GM21529 (cell line): ENCODE measurements at regions not wholly inside any gene's neighbourhood (a gene's known extent, or its start where the extent isn't known, plus 50 kb on each side); places are given as distances from the start of the nearest gene placed in this dataset.

Experiments
- ATAC-seq: cut with Tn5 transposase; IDR thresholded peaks from one replicate; pipeline ENCODE4 v1.9.1; 2021; ENCODE audit not compliant: unreplicated experiment

- ATAC-seq, result no peak
Measured at GRCh38 chr15:39059917-39060316, 495.3 kb upstream of the RASGRP1 start.

DNA sequence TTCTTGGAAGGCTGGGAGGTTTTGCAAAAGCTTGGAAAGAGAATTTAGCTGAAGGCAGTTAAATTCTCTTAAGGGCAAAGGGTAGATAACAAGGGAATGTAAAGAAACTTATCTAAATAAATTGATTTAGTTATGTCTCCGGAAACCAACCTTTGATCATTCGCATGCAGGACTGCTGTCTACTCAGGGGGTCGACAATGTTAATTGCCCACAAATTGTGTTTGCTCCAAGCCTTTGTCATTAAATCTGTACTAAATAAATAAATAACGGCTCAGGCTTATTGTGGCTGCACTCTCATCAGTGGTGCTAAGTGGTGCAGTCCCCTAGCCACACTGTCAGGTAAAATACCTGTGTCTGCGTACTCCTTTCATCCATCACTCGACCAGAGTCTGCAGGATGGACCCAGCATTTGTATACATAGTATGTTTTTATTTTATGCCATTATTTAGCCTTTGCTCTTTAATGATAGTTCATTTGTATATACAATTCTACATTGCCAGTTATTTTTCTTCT lies 497.4 kb upstream of the RASGRP1 start:
- no peak for ATAC-seq

DNA sequence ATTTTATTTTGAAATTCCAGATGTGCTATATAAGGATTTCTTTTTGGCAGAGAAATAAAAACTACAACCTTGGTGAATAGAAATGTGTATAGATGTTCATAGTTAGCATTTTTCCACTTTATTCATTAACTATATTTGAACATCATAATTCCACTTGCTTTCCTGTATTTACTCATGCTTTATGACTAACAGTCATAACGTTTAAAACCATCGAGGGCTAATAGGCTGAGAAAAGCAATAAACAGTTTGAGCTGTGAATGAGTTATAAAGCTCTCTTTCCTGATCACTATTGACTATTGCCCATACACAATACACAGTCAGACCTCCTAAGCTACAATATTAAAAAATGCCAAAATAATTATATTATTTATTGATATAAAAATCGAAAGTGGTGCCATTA lies 502.1 kb upstream of the RASGRP1 start:
- ATAC-seq, result no peak

GRCh38 chr15:39074341-39074985 lies 506.4 kb upstream of the THBS1 start:
- ATAC-seq, result no peak

DNA sequence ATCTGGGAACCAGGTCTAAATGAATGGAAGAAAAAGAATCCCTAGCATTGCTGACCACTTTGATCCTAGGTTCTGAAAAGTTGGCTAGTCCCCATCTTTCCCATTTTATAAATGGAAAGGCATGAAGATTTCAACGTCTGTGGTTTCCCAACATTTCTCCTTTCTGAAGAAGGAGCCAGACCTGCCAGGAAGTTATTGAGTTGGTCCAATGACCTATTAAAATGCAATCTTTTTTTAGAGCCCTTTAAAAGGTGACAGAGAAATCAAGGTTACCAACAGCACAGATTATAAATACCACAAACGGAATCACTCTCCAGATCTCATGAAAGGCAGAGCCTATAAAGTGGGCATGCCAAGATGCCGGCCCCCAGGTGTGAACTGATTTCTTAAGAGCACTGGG lies 505.6 kb upstream of the THBS1 start:
- ATAC-seq, result no peak

DNA sequence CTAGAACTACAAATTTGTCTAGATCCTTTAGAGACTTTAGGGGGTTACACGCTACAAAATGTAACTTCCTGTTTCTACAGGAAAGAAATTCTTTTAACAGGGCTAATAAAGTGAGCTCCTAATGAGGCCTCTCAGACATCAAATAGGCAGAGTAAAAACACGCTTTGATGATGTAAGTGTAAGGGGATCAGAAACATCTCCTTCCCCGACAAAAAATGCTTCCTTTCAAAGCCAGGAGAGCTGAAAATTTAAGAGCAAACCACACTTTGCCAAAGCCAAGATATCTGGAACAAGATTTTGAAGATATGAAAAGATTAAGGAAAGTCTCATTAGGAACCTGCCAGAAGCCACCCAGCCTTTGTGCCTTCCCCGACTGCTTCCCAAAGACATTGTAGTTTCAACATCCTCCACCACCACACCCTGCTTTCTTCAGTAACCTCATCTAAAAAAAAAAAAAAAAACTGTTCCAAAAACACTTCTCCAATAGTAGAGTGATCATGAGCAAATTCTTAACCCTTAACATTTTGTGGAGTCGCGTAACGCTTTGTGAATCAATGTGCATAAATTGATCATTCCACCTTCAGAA lies 505.0 kb upstream of the THBS1 start:
- ATAC-seq, result no peak

DNA sequence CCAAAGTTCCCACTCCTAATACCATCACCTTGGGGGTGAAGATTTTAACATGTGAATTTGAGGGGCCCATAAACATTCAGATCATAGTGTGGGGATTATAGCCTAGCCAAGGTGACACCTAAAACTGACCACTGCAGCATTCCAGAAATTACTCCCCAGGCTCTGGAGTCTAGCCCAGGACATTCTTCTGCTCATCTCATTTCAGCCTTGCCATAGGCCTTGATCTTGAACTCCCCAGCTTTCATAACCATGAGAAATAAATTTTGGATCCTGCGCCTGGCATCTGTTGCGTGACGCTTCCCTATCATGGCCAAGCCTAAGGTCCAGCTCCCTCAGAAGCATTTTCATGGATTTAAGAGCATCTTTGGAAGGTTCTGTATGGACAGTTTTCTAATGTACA lies 502.9 kb upstream of the THBS1 start:
- ATAC-seq, result no peak

DNA sequence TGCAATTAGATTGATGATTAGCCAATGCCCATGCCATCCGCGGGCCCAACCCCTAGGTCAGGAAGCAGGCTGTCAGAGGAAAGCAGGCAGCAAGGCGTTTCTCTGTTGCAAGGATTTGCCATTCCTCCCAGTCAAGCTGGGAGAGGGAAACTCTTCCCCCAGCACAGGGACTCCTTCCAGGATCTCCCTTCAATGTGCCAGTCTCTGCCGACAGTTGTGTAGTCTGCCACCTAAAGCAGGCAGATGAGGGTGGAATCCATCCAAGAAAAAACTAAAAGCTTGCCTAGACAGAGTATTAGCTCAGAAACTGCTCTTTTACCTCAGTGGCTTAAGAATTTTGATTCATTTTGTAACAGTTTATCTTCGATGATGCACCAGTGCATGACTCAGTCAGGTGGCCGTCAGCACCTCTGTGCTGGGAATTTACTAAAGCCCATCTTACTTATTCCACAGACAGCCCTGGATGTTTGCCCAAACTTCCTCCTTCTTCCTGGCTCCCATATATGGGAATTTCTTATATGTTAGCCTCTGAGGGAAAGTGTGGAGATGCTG lies 501.5 kb upstream of the THBS1 start:
- no peak for ATAC-seq

- ATAC-seq, result no peak
Measured at GRCh38 chr15:39083213-39083612, 497.7 kb upstream of the THBS1 start.

- ATAC-seq, result no peak
Measured at GRCh38 chr15:39084674-39085530, 496.0 kb upstream of the THBS1 start.

- no peak for ATAC-seq
Measured at GRCh38 chr15:39086641-39087040, 494.2 kb upstream of the THBS1 start.

GRCh38 chr15:39088156-39088555 lies 492.7 kb upstream of the THBS1 start:
- ATAC-seq, result no peak

DNA sequence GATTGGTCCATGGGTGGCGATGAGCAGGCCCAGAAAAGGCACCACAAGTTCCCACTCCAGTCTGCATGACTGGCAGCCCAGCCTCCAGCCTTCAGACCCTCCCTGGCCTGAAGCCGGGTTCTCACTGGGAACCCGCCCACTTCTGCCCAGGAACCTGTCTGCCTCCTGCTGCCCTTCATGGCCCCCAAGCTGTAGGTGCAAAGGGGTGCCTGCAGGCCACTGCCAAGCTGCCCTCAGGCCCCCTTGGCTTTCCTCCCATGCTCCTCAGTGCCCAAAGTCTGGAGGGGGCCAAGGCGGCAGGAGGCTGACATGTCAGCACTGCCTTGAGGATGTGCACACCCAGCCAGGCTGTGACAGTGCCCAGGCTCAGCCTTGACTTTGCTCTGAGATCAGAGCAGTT lies 488.5 kb upstream of the THBS1 start:
- ATAC-seq, result no peak

- no peak for ATAC-seq
Measured at GRCh38 chr15:39092761-39093160, 488.1 kb upstream of the THBS1 start.

DNA sequence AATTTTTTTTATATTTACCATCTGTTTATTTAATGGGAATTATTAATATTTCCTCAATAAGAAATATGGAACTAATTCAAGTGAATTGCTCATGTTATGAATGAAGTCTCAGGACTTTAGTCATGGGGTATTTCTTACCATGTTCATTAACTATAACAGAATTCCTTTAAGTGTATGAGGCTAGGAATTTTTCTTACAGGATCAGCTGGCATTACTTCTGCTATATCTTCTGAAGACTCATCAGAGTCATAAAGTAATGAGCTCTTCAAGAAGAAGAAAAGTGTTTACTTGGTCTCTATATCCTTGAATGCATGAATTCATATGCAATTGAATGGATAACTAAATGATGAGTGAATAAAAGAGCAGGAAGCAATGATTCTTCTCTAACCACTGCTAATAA lies 486.8 kb upstream of the THBS1 start:
- no peak for ATAC-seq

DNA sequence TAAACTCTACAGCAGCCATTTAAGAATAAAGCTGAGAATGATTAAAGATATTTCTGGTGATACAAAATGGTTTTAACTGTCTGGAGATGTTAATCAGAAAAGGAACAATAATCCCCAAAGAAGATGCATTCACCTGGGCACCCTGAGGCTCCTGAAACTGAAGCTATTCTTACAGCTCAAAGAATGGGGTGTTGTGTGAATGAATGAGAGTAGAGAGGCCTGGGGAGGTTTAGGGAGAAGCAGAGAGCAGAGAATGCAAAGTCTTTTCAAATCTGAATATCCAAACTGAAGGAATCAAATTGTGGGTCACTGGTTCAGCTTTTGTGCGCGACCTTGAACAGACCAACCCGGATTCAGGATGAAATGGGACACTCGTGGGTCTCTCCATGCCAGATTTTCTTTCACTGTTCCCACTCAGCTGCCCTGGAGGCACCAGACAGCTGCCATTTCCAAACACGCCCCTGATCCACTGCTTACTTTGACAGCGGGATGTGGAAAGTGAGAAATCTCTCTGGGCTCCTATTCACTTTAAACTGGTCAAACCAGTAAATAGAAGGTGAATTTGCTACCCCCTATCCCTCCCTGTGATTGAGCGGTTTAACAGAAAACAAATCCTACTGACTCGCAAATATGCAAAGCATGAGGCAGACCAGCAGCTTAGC lies 485.5 kb upstream of the THBS1 start:
- ATAC-seq, result no peak

GRCh38 chr15:39096608-39097205 lies 484.2 kb upstream of the THBS1 start:
- ATAC-seq, result no peak

DNA sequence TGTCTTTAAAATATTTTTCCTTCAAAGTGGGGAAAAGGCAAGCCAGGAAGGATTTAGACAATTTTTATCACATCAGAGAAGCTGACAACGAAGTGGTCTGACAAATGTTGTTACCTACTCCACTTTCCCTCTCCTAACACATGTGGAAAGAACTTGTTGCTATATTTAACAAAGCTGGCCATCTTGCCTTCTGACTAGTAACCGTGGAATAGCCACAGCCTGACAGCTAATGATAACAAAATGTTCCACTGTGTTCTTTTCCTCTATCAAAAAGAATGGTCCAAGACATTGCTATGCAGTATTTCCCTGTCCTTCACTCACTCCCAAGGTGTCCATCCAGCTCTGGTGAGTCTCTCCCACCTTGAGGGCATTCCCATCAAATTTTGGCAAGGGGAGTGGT lies 481.4 kb upstream of the THBS1 start:
- no peak for ATAC-seq

GRCh38 chr15:39100106-39100660 lies 480.7 kb upstream of the THBS1 start:
- ATAC-seq, result no peak

DNA sequence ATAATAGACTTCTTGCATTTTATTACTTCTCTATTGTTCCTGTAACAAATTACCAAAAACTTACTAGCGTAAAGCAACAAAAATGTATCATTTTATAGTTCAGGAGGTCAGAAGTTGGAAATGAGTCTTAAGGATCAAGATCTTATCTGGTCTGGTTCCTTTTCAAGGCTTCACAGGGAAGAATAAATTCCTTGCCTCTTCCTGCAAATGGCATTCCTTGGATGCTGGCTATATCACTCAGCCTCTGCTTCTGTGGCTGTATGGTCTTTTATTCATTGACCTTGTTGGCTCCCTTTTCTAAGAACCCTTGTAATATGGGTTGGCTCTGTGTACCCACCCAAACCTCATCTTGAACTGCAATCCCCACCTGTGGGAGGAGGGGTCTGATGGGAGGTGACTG lies 478.4 kb upstream of the THBS1 start:
- no peak for ATAC-seq

- ATAC-seq, result no peak
Measured at GRCh38 chr15:39106950-39107349, 473.9 kb upstream of the THBS1 start.
